GM18907 (cell line): ENCODE measurements at regions not wholly inside any gene's neighbourhood (a gene's known extent, or its start where the extent isn't known, plus 50 kb on each side); places are given as distances from the start of the nearest gene placed in this dataset.
A peak's percentile ranks its signal among the peaks of the same experiment; 100 is the strongest.

Source experiments
- ATAC-seq: cut with Tn5 transposase; IDR thresholded peaks from one replicate; pipeline ENCODE4 v1.9.1; 2021; ENCODE audit warnings: mild to moderate bottlenecking, moderate library complexity; ENCODE audit not compliant: unreplicated experiment

DNA sequence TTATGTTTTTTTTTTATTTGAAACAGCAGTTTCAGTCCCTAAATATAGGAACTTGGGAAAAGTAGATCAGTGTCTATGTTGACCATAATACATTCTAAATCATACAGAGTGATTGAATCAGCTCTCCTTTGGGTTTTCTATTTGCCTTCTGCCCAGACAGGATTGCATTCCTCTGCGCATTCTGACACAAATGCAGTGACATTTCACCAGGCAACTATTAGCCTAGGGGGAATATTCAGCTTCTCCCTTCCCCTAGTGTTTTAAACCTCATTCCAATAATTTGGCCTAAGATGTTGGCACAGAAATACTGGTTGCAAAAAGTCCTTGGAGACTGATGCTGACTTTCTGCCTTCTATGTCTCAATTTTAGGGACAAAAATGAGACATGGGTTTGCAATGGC, 172.8 kb downstream of the PTGER3 start:
- no peak for ATAC-seq

DNA sequence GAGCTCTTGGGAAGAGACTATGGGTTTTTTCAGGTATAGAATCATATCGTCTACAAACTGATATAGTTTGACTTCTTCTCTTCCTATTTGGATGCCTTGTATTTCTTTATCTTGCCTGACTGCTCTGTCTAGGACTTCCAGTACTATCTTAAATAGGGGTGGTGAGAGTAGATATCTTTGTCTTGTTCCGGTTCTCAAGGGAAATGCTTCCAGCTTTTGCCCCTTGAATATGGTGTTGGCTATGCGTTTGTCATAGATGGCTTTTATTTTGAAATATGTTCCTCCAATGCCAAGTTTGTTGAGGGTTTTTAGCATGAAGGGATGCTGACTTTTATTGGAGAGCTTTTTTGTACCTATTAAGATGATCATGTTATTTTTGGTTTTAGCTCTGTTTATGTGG, 170.3 kb downstream of the PTGER3 start:
- ATAC-seq = no peak

DNA sequence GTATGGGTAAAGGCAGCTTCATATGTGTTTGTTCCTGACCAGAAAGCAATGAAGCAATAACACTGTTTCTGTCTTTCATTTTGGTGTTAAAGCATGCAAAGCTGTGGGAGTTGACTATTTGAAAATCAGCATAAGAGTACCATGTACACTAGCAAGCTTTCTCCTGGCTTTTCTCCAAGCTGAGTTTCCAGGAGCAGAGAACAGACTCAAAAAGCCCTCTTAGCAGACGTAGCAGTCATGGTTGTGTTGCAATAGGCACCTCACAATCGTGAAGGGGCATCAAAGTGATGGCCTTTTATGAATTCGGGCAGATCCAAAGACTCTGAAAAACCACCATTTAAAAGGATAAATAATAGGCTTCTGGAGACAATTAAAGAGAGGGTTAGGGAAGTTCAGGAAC, 159.7 kb downstream of the PTGER3 start:
- ATAC-seq = no peak

DNA sequence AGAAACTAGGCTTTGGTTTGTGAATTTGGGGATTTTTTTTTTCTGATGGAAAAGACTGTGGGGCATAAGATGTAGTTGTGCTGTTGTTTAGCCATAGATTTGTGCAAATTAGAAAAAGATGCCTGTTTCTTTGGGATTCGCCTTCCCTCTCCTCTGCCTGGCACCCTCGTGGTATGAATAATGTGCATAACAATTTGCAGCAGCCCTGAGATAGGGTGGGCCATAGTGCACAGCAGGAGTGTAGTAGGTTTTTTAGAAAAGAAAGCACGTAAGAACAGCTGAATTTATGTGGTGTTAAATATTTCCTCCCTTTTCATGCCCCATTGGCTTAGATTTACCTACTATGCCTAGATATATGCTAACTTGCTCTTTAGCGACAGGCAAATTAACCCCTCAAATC, 158.9 kb downstream of the PTGER3 start:
- no peak for ATAC-seq

DNA sequence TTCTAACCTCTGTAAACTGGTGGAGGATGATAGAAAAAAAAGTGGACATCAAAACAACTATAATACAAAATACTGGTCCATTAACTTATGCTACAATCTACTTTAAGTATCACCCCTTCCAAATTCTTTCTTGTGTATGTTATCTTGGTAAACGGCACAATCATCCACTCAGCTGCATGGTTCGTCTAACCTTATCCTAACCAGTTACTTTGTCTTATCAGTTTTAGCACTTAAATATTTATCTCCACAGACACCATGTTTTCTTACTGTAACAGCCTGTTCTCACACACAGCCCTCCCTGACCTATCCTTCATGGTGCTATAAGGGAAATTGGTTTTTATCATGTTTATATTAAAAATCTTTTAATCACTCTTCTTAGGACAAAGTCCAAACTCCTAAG, 157.2 kb downstream of the PTGER3 start:
- no peak for ATAC-seq

DNA sequence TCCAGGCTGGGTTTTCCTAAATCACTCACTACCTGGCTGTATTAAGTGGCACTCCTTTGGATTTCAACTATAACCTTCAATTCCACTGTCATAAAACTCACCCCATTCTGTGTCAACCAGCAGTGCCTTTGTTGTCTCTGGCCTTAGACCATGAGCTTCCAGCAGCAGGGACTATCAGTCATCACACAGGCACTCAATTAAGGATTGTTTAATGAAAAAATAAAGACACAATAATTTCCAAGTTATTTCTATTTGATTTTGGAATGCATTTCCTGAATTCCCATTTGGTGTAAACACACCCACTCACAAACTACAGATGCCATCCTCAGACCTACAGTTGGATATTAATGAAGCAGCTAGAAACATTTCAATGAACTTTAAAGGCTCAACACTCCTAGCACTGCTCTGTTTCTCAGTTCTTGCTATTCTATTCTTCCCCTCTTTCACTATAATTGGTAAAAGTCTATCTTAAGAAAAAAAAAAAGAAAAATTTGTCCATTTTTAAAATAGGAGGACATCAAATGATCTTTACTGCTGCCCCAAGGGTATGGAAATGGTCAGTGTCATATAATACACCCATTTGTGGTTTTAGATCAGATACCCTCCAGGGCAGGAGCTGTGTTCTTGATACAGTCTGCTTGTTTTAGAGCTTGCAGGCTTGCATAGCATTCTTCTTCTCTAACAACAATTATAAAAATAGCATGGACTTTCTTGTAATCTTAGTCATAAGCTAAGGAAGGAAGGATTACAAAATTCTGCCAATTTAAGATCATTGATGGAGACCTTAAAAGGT, 156.4 kb downstream of the PTGER3 start:
- ATAC-seq = no peak

DNA sequence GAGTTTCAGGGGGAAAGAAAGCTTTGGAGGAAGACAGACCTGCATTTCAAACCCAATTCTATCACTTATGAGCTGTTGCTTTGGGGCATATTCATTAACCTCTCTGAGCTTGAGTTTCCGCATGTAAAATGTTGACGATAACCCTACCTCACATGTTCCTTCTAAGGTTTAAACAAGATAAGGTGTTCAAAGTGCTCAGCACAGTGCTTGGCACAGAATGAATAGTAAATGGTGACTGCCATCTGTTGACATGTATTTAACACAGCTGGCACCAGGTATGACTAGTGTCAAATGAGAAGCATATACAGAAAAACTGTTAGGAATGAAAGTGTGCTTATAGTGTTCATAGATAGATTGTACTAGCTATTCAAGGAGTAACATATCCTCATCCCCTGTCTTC, 155.5 kb downstream of the PTGER3 start:
- ATAC-seq = no peak

DNA sequence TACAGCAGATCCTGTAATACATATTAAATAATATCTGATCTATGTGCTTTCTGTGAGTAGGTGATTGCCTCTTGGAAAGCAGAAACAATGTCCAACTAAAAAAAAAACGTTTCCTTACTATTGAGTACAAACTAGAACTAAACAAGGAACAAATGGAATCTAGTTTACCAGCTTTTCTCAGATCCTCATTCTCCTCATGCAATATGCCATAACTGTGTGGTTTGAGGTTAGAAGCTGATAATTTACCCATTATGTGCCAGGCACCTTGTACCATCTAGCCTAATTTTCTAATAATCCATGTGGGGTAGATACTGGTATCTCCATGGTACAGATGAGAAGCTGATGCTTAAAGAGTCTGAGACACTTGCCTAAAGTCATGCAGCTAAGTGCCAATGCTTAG, 154.7 kb downstream of the PTGER3 start:
- ATAC-seq = no peak

DNA sequence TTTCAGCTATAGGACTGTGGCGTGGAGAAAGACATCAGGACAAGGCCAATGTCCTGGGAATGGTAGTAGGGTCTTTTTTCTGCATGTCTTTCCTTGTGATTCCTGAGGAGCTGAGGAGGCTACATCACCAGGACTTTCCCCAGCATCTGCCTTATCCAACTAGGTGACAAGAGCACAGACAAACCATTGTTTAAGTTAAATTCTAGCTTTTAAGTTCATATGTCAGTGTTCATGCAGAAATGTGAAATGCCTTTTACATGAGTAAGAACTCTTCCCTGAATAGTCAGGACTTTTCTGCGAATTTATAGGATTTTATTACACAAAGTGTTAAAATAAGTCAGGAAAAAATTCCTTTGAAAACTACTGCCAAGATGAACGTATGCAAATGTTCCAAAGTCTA, 154.2 kb downstream of the PTGER3 start:
- ATAC-seq = no peak

DNA sequence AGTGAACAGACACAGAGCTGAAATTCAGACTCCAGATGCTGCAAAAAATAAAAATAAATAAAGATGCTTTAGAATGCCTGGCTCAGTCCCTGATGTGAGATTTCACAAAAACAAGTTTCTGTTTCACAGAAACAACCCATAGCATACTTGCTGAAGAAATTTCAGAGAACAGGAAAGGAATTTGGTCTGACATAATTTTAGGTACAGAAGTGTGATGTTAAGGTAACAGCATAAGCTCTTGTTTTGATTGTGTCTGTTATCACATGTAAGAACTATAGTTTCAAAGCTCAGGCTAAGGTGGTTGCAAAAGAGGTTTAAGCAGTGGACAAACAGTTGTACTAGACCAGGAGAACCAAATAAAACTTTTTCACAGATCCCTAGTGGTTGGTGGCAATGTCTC, 152.1 kb downstream of the PTGER3 start:
- ATAC-seq = no peak

DNA sequence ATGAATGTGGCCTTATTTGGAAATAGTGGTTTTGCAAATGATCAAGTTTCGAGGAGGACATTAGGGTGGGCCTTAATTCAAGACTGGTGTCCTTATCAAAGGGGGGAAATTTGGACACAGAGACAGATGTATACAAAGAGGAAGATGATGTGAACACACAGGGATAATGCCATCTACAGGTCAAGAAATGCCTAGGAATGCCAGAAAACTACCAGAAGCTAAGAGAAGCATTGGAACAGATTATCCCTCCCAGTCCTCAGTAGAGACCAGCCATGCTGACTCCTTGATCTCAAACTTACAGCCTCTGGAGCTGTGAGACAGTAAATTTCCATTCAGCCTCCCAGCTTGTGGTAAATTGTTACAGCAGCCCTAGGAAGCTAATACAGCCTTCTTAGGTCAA, 151.4 kb downstream of the PTGER3 start:
- no peak for ATAC-seq

DNA sequence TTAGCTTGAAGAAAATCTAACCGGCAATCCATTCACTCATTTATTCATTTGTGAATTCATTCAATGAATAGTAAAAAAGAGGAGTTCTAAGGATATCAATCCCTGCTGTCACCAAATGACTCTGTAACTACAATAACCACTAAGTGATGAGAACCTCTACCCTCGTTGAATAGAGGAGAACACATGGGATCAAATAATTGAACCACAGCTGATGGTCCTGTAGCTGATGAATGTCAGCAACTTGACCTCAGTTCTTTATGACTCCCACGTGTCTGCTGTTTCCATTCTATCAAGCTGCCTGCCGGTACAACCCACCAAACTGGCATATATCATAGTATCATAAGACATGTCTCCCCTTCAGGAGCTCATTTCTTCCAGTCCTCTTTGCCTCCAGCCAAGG, 150.3 kb downstream of the PTGER3 start:
- no peak for ATAC-seq

DNA sequence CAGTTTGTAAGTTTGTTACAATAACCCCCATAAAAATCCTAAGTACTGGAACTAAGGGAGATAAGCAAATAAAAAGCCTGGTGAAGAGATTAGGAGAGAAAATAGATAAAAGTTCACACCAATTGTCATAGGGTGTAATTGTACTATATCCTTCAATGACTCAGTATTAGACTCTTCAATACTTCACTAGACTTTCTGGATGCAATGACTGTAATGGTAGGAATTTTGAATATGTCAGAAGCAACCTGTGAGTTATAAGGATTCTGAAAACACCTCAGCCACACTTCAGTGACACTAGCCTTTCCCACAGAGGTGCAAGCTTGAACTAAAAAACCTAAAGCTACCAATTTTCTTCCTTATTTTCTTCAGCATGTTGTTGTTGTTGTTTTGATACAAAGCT, 147.9 kb downstream of the PTGER3 start:
- ATAC-seq = no peak

DNA sequence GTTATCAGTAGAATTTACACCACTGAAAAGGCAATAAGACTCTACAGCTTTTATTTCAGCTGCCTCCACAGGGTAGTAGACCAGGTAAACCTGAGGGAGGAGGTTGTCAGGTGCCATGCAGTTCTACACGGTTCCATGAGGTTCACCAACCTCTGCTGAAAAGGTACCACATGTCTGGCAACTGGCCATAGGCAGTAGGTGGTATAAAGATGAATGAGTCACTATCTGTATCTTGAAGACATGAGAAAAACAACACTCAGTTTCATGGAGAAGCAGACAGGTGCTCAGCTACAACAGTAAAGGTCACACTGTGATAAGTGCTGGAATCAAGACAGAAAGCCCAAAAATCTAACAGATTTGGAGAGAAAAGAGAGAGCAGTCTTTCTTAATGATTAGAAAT, 145.4 kb downstream of the PTGER3 start:
- ATAC-seq = no peak

DNA sequence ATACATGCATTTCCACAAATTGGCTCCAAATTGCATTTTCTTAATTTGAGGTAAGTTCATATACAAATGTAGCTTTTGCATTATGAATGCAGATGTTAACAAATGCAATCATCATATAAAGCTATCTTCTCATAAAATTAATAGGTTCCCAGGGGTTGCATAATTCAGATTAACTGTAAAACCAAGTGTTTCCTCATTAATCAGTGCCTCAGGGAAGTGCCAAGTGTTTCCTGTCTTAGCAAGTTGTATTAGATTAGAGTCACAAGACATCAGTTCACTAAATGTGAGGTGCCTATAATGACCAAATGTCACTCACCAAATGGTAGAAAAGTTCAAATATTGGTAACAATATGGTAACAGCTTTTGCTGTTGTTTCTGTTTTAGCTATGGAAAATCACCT, 140.8 kb downstream of the PTGER3 start:
- no peak for ATAC-seq

DNA sequence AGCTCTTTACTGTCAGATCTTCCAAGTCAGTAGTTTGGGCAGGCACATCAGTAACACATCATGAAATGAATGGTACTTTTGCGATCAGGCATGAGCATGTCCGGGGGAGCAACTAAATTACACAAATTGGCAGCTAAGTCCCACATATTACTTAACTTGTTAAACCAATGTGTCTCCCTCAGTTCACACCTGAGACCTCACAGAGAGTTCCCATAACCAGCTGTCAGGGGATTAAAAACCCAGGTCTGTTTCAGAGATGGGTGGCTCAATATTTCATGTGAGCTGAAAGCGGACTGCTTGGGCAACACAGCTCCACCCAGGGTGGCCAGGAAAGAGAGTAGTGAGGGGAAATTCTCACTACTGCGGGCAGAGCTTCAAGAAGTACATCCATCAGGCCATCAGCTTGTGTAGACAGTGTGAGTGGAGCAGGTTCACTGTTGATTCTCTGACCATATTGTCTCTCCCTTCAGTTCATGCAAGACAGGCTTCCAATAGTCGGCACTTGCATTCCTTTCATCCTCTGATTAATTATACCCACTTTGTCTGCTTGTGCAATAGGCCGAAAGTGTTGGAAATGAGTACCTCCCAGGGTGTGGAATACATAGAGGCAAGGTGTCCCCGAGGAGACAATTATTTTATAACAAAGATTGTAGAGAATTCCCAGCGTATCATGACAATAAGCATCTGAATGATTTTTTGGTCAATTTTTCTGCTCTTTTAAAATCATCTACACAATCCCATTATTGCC, 139.9 kb downstream of the PTGER3 start:
- no peak for ATAC-seq

DNA sequence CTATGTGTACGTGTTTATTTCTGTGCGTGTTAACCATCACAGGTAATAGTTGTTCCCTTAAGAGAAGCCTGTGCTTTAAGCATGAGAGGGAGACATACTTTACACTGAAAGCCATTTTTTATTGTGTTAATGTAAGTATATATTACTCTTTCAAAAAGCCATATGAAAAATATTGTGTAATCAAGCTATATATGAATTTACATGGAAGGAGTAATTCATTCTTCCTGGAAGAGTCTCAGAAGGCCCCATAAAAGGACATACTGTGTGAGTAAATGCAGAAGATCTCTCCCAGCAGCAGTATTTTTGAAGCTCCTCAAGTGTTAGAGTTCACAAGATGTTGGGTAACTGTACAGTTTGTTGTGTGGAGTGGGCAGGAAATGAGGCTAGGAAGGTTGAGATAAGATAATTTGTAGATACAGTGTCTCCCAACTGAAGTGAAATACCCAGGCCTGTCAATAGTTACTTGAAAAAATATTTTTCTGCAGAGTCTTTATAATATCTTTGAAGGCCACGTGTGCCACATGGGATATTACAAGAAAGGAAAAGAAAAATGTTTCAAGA, 138.3 kb downstream of the PTGER3 start:
- no peak for ATAC-seq

DNA sequence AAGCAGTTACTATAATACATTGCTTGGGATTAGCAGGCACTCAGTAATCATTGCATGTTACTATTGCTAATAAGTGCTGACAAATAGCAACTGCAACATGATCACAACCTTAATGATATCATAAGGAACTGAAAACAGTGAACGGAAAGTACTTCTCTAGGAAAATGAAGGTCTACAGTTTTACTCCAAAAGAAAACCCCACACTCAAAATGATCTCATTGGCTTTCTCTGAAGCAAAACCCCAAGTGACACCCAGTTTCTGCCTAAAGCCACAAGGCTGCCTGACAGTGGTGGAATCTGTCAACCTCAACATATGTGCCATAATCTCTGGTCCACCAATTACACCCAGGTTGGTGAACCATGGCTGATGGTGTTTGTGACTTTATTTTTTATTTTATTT, 137.6 kb downstream of the PTGER3 start:
- peak; percentile 88 for ATAC-seq

DNA sequence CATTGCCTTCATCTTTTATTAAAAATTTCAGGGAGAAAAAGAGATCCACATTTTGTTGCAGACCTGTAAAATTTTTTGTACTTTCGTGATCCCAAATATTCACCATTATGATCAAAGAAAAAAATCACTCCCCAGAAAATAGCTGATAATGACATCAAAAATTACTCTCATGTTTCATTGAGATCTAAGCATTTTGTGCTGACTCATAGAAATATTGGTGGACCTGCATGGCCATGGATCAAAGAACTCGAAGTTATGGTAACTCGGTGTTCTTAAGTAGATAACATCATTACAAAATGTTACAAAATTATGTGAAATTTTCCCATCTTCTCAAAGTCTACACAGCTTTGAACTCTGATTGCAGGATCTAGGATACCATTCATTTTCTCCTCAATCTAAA, 135.8 kb downstream of the PTGER3 start:
- ATAC-seq = no peak

DNA sequence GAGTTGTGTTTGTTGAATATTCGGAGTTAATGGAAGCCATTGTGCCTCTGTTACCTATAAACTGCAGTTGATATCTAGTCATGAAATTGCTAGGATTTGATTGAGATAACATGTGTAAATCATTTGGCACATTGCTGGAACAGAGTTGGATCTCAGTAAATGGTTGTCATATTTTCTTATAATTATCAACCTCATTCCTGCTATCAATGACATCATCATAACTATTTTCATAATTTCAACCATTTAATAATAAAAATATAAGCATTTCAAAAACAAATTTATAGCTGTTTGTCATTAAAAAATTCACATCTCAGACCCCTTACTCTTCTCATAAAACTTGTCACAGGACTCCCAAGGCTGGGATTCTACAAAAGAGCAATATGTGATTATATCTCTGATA, 133.4 kb downstream of the PTGER3 start:
- no peak for ATAC-seq

DNA sequence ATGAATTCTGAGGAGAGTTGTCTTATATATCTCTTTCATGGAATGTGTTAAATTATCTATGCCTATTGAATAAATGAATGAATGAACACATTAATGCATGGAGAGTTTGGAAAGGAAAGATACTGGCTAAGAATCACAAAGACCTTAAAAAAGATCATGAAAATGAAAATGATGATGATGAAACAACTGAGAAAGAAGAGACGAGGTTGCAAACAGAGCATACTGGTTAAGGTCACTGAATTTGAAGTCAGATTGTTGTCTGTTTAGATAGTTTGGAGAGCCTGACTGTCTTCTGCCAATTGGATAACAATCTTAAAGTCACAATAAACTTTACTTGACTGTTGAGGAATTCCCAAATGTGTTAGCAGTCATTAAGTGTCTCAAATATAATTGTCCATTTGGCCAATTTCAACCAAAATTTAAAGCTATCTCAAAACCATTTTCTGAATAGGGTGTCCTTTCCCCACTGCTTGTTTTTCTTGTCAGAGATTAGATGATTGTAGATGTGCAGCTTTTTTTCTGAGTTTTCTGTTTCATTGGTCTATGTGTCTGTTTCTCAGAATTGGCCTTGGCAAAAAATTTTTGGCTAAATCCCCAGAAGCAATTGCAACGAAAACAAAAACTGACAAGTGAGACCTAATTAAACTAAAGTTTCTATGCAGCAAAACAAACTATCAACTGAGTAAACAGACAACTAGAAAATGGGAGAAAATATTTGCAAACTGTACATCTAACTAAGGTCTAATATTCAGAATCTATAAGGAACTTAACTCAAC, 132.2 kb downstream of the PTGER3 start:
- no peak for ATAC-seq

DNA sequence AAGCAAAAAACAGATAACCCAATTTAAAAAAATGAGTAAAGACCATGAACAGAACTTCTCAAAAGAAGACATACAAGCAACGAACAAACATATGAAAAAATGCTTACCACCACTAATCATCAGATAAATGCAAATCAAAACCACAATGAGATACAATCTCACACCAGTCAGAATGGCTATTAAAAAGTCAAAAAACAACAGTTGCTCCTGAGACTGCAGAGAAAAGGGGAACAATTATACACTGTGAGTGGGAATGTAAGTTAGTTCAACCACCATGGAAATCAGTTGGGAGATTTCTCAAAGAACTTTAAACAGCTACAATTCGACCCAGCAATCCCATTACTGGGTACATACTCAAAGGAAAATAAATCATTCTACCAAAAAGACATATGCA, 131.6 kb downstream of the PTGER3 start:
- ATAC-seq = no peak
